ENCODE measurements at regions not wholly inside any gene's neighbourhood (a gene's known extent, or its start where the extent isn't known, plus 50 kb on each side); places are given as distances from the start of the nearest gene placed in this dataset.

DNA sequence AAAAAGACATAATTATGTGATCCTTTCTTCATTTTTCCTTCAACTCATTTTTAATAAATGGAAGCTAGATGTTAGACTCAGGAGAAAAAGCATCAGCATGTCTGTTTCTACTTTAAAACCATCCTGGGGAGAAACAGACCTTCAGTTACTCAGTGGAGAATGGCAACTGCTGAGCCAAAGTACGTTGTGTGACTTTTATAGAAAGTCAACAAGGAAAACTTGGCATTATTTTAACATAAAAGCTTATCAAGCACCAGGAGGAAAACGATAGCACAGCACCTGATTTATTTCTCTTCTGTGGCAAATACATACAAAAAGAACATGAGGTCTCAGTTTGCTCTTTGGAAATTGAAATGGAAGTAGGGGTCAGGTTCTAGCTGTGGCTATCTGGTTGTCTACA lies 115.3 kb upstream of the RIPOR2 start:
- Mint-ChIP-seq H3K9me3 (peaks cover 5% of the 10 kb centered on the region), H3K4me1 (ENCODE audit: low read depth) (peaks cover 57% of the 10 kb centered on the region), H3K36me3 (ENCODE audit: low read depth) (peaks cover 3% of the 10 kb centered on the region), H3K27ac (peak overlapping the region; percentile 92), H3K4me3 (peak overlapping the region; percentile 63), H3K27me3 (no peaks in the 10 kb centered on the region)
- TF ChIP-seq, protein P1, sequence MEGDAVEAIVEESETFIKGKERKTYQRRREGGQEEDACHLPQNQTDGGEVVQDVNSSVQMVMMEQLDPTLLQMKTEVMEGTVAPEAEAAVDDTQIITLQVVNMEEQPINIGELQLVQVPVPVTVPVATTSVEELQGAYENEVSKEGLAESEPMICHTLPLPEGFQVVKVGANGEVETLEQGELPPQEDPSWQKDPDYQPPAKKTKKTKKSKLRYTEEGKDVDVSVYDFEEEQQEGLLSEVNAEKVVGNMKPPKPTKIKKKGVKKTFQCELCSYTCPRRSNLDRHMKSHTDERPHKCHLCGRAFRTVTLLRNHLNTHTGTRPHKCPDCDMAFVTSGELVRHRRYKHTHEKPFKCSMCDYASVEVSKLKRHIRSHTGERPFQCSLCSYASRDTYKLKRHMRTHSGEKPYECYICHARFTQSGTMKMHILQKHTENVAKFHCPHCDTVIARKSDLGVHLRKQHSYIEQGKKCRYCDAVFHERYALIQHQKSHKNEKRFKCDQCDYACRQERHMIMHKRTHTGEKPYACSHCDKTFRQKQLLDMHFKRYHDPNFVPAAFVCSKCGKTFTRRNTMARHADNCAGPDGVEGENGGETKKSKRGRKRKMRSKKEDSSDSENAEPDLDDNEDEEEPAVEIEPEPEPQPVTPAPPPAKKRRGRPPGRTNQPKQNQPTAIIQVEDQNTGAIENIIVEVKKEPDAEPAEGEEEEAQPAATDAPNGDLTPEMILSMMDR (IDR thresholded peaks at IDR 0.05): no peak
- intact Hi-C loops (cut with micrococcal nuclease): no loop called here
- no peak for DNase-seq
- ChIA-PET POLR2A (interaction anchor here (0.7 kb wide), 1 partner anchor 9 kb away, joined by 5 read pairs; no protein-coding TSS in a partner anchor), CTCF (interaction anchor here (0.8 to 1.9 kb wide), 6 partner anchors 12 to 117 kb away, joined by 4 to 8 read pairs (median 6); no protein-coding TSS in a partner anchor)
- no peak for ATAC-seq

DNA sequence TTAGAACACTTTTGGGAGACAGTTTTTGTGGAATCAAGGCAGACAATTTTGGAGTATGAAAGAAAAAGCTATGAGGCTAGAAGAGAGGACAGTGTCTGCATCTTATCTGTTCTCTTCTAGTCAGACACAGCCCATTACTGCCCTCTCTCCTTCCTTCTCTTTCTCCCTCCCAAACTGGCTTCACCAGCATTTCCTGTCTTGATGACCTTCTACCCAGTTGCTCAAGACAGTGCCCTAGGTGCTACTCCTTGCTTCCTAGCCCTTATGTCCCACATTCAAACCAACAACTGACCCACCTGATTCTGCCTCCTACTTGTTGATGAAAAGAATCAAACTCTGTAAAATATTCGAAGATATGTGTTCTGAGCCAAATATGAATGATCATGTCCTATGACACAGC lies 116.4 kb upstream of the RIPOR2 start:
- Mint-ChIP-seq H3K9me3 (peaks cover 5% of the 10 kb centered on the region), H3K27ac (peak overlapping the region; percentile 37), H3K36me3 (ENCODE audit: low read depth) (peaks cover 3% of the 10 kb centered on the region), H3K4me1 (ENCODE audit: low read depth) (peaks cover 65% of the 10 kb centered on the region), H3K27me3 (no peaks in the 10 kb centered on the region), H3K4me3 (no peak overlapping the region)
- TF ChIP-seq, protein P1 (IDR thresholded peaks at IDR 0.05): no peak
- no peak for DNase-seq
- intact Hi-C loops (cut with micrococcal nuclease): no loop called here
- ChIA-PET CTCF (interaction anchor here (1.0 to 3.5 kb wide), 7 partner anchors 10 to 118 kb away, joined by 4 to 26 read pairs (median 9); no protein-coding TSS in a partner anchor), POLR2A (interaction anchor here (1.2 kb wide), 1 partner anchor 277 kb away, joined by 3 read pairs; the partner anchor contains the start of gene GMNN)
- no peak for ATAC-seq

DNA sequence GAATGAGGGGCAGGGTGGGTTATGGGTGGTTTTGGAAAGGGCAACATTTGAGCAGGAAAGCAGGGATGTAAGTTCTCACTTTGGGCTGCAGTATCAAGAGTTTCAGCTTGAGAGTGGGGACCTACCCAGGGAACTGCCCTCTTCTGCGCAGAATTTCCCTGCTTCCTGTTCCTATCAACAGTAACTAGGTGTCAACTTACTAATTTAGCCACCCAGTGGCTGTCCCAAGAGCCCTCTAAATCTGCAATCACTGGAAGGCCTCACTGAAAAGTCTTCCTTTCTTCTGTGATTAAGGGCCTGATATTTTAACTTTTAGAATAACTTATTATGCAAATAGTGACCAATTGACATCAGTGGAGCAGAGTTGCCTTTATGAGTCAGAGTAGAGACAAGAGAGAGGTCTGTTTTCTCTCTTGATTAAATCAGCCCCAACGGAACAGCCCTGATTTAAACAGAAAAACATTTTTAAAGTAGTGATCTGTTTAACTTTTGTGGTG lies 118.2 kb upstream of the RIPOR2 start:
- no peaks in the 10 kb centered on the region for H3K27me3 Mint-ChIP-seq
- intact Hi-C loops (cut with micrococcal nuclease): no loop called here
- no peak overlapping the region for H3K4me3 Mint-ChIP-seq
- ATAC-seq (peak; percentile 41), DNase-seq (peak; percentile 44)
- peaks cover 77% of the 10 kb centered on the region for H3K4me1 Mint-ChIP-seq (ENCODE audit: low read depth)
- TF ChIP-seq, protein P1 (IDR thresholded peaks at IDR 0.05): no peak
- ChIA-PET POLR2A (interaction anchor here (1.8 kb wide), 2 partner anchors 9 to 26 kb away, joined by 5 to 9 read pairs; no protein-coding TSS in a partner anchor), CTCF (interaction anchor here (0.6 to 3.5 kb wide), 13 partner anchors 9 to 221 kb away, joined by 3 to 26 read pairs (median 5); no protein-coding TSS in a partner anchor)
- H3K9me3 Mint-ChIP-seq: peaks cover 5% of the 10 kb centered on the region
- peak overlapping the region; percentile 66 for H3K27ac Mint-ChIP-seq
- peaks cover 3% of the 10 kb centered on the region for H3K36me3 Mint-ChIP-seq (ENCODE audit: low read depth)

GRCh38 chr6:25054469-25054868 lies 118.7 kb upstream of the RIPOR2 start:
- ATAC-seq (no peak), DNase-seq (no peak)
- H3K9me3 Mint-ChIP-seq: peaks cover 5% of the 10 kb centered on the region
- intact Hi-C loops (cut with micrococcal nuclease): no loop called here
- H3K36me3 Mint-ChIP-seq (ENCODE audit: low read depth): peaks cover 3% of the 10 kb centered on the region
- ChIA-PET POLR2A (interaction anchor here (0.9 to 1.8 kb wide), 3 partner anchors 10 to 27 kb away, joined by 4 to 9 read pairs (median 5); no protein-coding TSS in a partner anchor), CTCF (interaction anchor here (0.6 to 3.5 kb wide), 9 partner anchors 12 to 222 kb away, joined by 3 to 26 read pairs (median 7); no protein-coding TSS in a partner anchor)
- H3K27me3 Mint-ChIP-seq: no peaks in the 10 kb centered on the region
- peak overlapping the region; percentile 66 for H3K27ac Mint-ChIP-seq
- H3K4me1 Mint-ChIP-seq (ENCODE audit: low read depth): peaks cover 77% of the 10 kb centered on the region
- no peak overlapping the region for H3K4me3 Mint-ChIP-seq
- TF ChIP-seq, protein P1 (IDR thresholded peaks at IDR 0.05): no peak

DNA sequence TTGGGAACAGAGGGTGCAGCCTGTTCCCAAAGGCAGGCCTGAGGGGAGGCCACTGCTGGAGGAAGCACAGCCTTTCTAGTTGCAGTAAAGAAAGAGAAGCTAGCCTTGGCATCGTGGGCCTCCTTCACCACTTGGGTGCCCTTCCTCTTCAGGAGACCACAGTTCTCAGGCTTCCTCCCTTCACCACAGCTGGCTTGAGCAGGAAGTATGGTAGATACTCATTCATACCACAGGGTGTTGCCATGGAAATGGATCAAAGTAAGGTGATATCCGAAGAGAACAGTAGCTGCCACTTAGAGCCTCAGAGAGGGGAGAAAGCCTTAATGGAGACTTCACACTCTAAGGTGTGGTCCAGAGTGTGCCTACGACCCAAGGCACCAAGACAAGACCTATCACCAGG lies 120.4 kb upstream of the RIPOR2 start:
- ChIA-PET CTCF (interaction anchor here (1.0 to 1.5 kb wide), 3 partner anchors 13 to 30 kb away, joined by 3 to 5 read pairs (median 5); no protein-coding TSS in a partner anchor), POLR2A (interaction anchor here (0.6 to 1.0 kb wide), 2 partner anchors 13 to 576 kb away, joined by 3 to 4 read pairs; no protein-coding TSS in a partner anchor)
- peaks cover 60% of the 10 kb centered on the region for H3K4me1 Mint-ChIP-seq (ENCODE audit: low read depth)
- peak overlapping the region; percentile 88 for H3K27ac Mint-ChIP-seq
- ATAC-seq (peak; percentile 90), DNase-seq (peak; percentile 77)
- TF ChIP-seq, protein P1 (IDR thresholded peaks at IDR 0.05): no peak
- H3K4me3 Mint-ChIP-seq: peak overlapping the region; percentile 39
- no peaks in the 10 kb centered on the region for H3K27me3 Mint-ChIP-seq
- intact Hi-C loops (cut with micrococcal nuclease): no loop called here
- peaks cover 5% of the 10 kb centered on the region for H3K9me3 Mint-ChIP-seq
- peaks cover 3% of the 10 kb centered on the region for H3K36me3 Mint-ChIP-seq (ENCODE audit: low read depth)

Measured in activated CD8-positive, alpha-beta T cell treated with anti-CD3 and anti-CD28 coated beads for 36 hours (primary cell).